Nephron progenitor cell (in vitro differentiated cells): ENCODE measurements at regions not wholly inside any gene's neighbourhood (a gene's known extent, or its start where the extent isn't known, plus 50 kb on each side); places are given as distances from the start of the nearest gene placed in this dataset.

Experiments used
- DNase-seq: peaks from one replicate; pipeline ENCODE4 v3.0.0; 2021
- H3K27ac Mint-ChIP-seq: 2 replicates; pipeline ENCODE4 v1.8.0; 2021; ENCODE audit warnings: mild to moderate bottlenecking, moderate library complexity, mixed read lengths
- H3K27me3 Mint-ChIP-seq: 2 replicates; pipeline ENCODE4 v1.8.0; 2021; ENCODE audit warnings: mild to moderate bottlenecking, low read depth, mixed read lengths; ENCODE audit not compliant: poor library complexity
- H3K36me3 Mint-ChIP-seq: 2 replicates; pipeline ENCODE4 v1.8.0; 2021; ENCODE audit warnings: low read depth, mixed read lengths
- H3K4me1 Mint-ChIP-seq: 2 replicates; pipeline ENCODE4 v1.8.0; 2021; ENCODE audit warnings: mixed read lengths
- H3K4me3 Mint-ChIP-seq: 2 replicates; pipeline ENCODE4 v1.8.0; 2021; ENCODE audit warnings: mild to moderate bottlenecking, moderate library complexity, mixed read lengths
- H3K9me3 Mint-ChIP-seq: 2 replicates; pipeline ENCODE4 v1.8.0; 2021; ENCODE audit warnings: mild to moderate bottlenecking, moderate library complexity, mixed read lengths
- CTCF ChIP-seq: fragments of 200-600 bp; sonication (generic); IDR thresholded peaks from 2 replicates; pipeline ENCODE4 v1.5.0; 2021; ENCODE audit warnings: antibody characterized with exemption

GRCh38 chr3:73797311-73797710 lies 172.6 kb upstream of the PDZRN3 start:
- DNase-seq = no peak
- Mint-ChIP-seq H3K27me3 (no peaks in the 10 kb centered on the region), H3K36me3 (peaks cover 12% of the 10 kb centered on the region), H3K9me3 (peaks cover 14% of the 10 kb centered on the region), H3K4me1 (peaks cover 5% of the 10 kb centered on the region), H3K27ac (peak overlapping the region; percentile 82), H3K4me3 (no peak overlapping the region)
- TF ChIP-seq CTCF = no peak

GRCh38 chr3:73796382-73796781 lies 171.6 kb upstream of the PDZRN3 start:
- no peak for TF ChIP-seq CTCF
- Mint-ChIP-seq H3K9me3 (peaks cover 14% of the 10 kb centered on the region), H3K27me3 (no peaks in the 10 kb centered on the region), H3K27ac (no peak overlapping the region), H3K4me1 (no peaks in the 10 kb centered on the region), H3K4me3 (no peak overlapping the region), H3K36me3 (peaks cover 12% of the 10 kb centered on the region)
- DNase-seq = no peak

- Mint-ChIP-seq H3K36me3 (no peaks in the 10 kb centered on the region), H3K9me3 (no peaks in the 10 kb centered on the region), H3K4me1 (peaks cover 9% of the 10 kb centered on the region), H3K4me3 (no peak overlapping the region), H3K27me3 (no peaks in the 10 kb centered on the region), H3K27ac (no peak overlapping the region)
- TF ChIP-seq CTCF = no peak
- no peak for DNase-seq
These were observed 166.6 kb upstream of the PDZRN3 start for GRCh38 chr3:73791356-73791755.

GRCh38 chr3:73789825-73790444 lies 165.2 kb upstream of the PDZRN3 start:
- no peaks in the 10 kb centered on the region for H3K36me3 Mint-ChIP-seq
- TF ChIP-seq CTCF = no peak
- no peak overlapping the region for H3K4me3 Mint-ChIP-seq
- DNase-seq = no peak
- peaks cover 3% of the 10 kb centered on the region for H3K27me3 Mint-ChIP-seq
- H3K27ac Mint-ChIP-seq = peak overlapping the region; percentile 34
- H3K9me3 Mint-ChIP-seq = no peaks in the 10 kb centered on the region
- peaks cover 12% of the 10 kb centered on the region for H3K4me1 Mint-ChIP-seq

- peaks cover 16% of the 10 kb centered on the region for H3K4me1 Mint-ChIP-seq
- TF ChIP-seq CTCF = no peak
- no peak overlapping the region for H3K4me3 Mint-ChIP-seq
These were observed 162.9 kb upstream of the PDZRN3 start for GRCh38 chr3:73787620-73788019.

GRCh38 chr3:73786998-73787397 lies 162.3 kb upstream of the PDZRN3 start:
- Mint-ChIP-seq H3K27ac (no peak overlapping the region), H3K27me3 (peaks cover 3% of the 10 kb centered on the region), H3K9me3 (no peaks in the 10 kb centered on the region), H3K4me3 (no peak overlapping the region), H3K4me1 (peaks cover 16% of the 10 kb centered on the region), H3K36me3 (no peaks in the 10 kb centered on the region)
- no peak for TF ChIP-seq CTCF
- no peak for DNase-seq

More at GRCh38 chr3:73787620-73788019, 162.9 kb upstream of the PDZRN3 start:
- Mint-ChIP-seq H3K27me3 (peaks cover 3% of the 10 kb centered on the region), H3K36me3 (no peaks in the 10 kb centered on the region), H3K9me3 (no peaks in the 10 kb centered on the region), H3K27ac (no peak overlapping the region)
- DNase-seq = no peak
